ENCODE measurements at regions not wholly inside any gene's neighbourhood (a gene's known extent, or its start where the extent isn't known, plus 50 kb on each side); places are given as distances from the start of the nearest gene placed in this dataset.

GRCh38 chr12:73445658-73446324 lies 1091.8 kb upstream of the ATXN7L3B start:
- peak overlapping the region; percentile 15 for H3K9ac ChIP-seq (ENCODE audit: low read length)
- H3K27ac ChIP-seq (ENCODE audit: low read length in 2 of 2) = no peak overlapping the region
- H3K4me2 ChIP-seq (replicated peaks; ENCODE audit: low read depth, low read length, poor library complexity, severe bottlenecking) = peak overlapping the region; percentile 37
- Mint-ChIP-seq H3K27ac (no peak overlapping the region), H3K4me1 (peaks cover 8% of the 10 kb centered on the region), H3K27me3 (no peaks in the 10 kb centered on the region), H3K9me3 (ENCODE audit: insufficient read depth) (no peaks in the 10 kb centered on the region), H3K4me3 (no peak overlapping the region)
- H3K9me3 ChIP-seq (ENCODE audit: control extremely low read depth in 1 of 3, control insufficient read depth in 2 of 3, insufficient read depth in 1 of 3, low read length in 2 of 3) = no peaks in the 10 kb centered on the region
- no peaks in the 10 kb centered on the region for H3K27me3 ChIP-seq (replicated peaks in 1 of 4; ENCODE audit: control extremely low read depth in 1 of 4, control insufficient read depth in 3 of 4, insufficient read depth in 4 of 4, low read length in 3 of 4)
- H3K79me2 ChIP-seq (ENCODE audit: control insufficient read depth, insufficient read depth, low read length) = no peaks in the 10 kb centered on the region
- H2AFZ ChIP-seq (ENCODE audit: insufficient read depth, low read depth, low read length, poor library complexity, severe bottlenecking) = no peak overlapping the region
- POLR2A ChIA-PET = no interaction called here
- ATAC-seq (ENCODE audit: low read depth) (no peak), DNase-seq (peak; percentile 40)
- 0% methylated on average over 1 of the region's 2 CpGs for WGBS (ENCODE audit: insufficient coverage)
- CTCF ChIA-PET = no interaction called here
- H4K20me1 ChIP-seq (ENCODE audit: control insufficient read depth, insufficient read depth, low read length, poor library complexity, severe bottlenecking) = no peaks in the 10 kb centered on the region
- intact Hi-C loops (cut with micrococcal nuclease) = no loop called here
- H3K36me3 ChIP-seq (replicated peaks in 1 of 2; ENCODE audit: control extremely low read depth in 1 of 2, control insufficient read depth in 1 of 2, extremely low read depth in 1 of 2, insufficient read depth in 2 of 2, low read length in 1 of 2) = no peaks in the 10 kb centered on the region
- TF ChIP-seq CTCF (IDR thresholded peaks at IDR 0.05) = no peak
- TF ChIP-seq EZH2 (IDR thresholded peaks at IDR 0.05; ENCODE audit: borderline replicate concordance, insufficient read depth, low read depth, low read length, poor library complexity, severe bottlenecking) = no peak
- H3K4me1 ChIP-seq (ENCODE audit: control insufficient read depth in 2 of 2, insufficient read depth in 2 of 2, low read length in 2 of 2) = peaks cover 8 to 17% of the 10 kb centered on the region in 2 donors
- H3K4me3 ChIP-seq (ENCODE audit: control extremely low read depth in 1 of 5, extremely low read depth in 1 of 5, insufficient read depth in 1 of 5, low read depth in 2 of 5, low read length in 4 of 5) = peak overlapping the region in 1 of 5 experiments; percentile 31

- no peak overlapping the region for H2AFZ ChIP-seq (ENCODE audit: insufficient read depth, low read depth, low read length, poor library complexity, severe bottlenecking)
- no peak for TF ChIP-seq CTCF (IDR thresholded peaks at IDR 0.05)
- TF ChIP-seq EZH2 (IDR thresholded peaks at IDR 0.05; ENCODE audit: borderline replicate concordance, insufficient read depth, low read depth, low read length, poor library complexity, severe bottlenecking) = no peak
- no peak overlapping the region for H3K27ac Mint-ChIP-seq
- DNase-seq (no peak), ATAC-seq (ENCODE audit: low read depth) (no peak)
- H3K79me2 ChIP-seq (ENCODE audit: control insufficient read depth, insufficient read depth, low read length) = no peaks in the 10 kb centered on the region
- CTCF ChIA-PET = no interaction called here
- peak overlapping the region in 1 of 2 donors; percentile 23 for H3K27ac ChIP-seq (ENCODE audit: low read length in 2 of 2)
- H3K9me3 ChIP-seq (ENCODE audit: control extremely low read depth in 1 of 3, control insufficient read depth in 2 of 3, insufficient read depth in 1 of 3, low read length in 2 of 3) = no peaks in the 10 kb centered on the region
- intact Hi-C loops (cut with micrococcal nuclease) = no loop called here
- peaks cover 9 to 12% of the 10 kb centered on the region in 2 donors for H3K4me1 ChIP-seq (ENCODE audit: control insufficient read depth in 2 of 2, insufficient read depth in 2 of 2, low read length in 2 of 2)
- H3K4me1 Mint-ChIP-seq = peaks cover 2% of the 10 kb centered on the region
- no peaks in the 10 kb centered on the region for H3K36me3 ChIP-seq (replicated peaks in 1 of 2; ENCODE audit: control extremely low read depth in 1 of 2, control insufficient read depth in 1 of 2, extremely low read depth in 1 of 2, insufficient read depth in 2 of 2, low read length in 1 of 2)
- peak overlapping the region; percentile 22 for H3K4me2 ChIP-seq (replicated peaks; ENCODE audit: low read depth, low read length, poor library complexity, severe bottlenecking)
- no CpG with 5 or more reads among the region's 3 CpGs for WGBS (ENCODE audit: insufficient coverage)
- H4K20me1 ChIP-seq (ENCODE audit: control insufficient read depth, insufficient read depth, low read length, poor library complexity, severe bottlenecking) = no peaks in the 10 kb centered on the region
- no peaks in the 10 kb centered on the region for H3K27me3 Mint-ChIP-seq
- H3K4me3 ChIP-seq (ENCODE audit: control extremely low read depth in 1 of 5, extremely low read depth in 1 of 5, insufficient read depth in 1 of 5, low read depth in 2 of 5, low read length in 4 of 5) = peak overlapping the region in 1 of 5 experiments; percentile 8
- no peaks in the 10 kb centered on the region for H3K27me3 ChIP-seq (replicated peaks in 1 of 4; ENCODE audit: control extremely low read depth in 1 of 4, control insufficient read depth in 3 of 4, insufficient read depth in 4 of 4, low read length in 3 of 4)
- H3K9ac ChIP-seq (ENCODE audit: low read length) = peak overlapping the region; percentile 27
- H3K9me3 Mint-ChIP-seq (ENCODE audit: insufficient read depth) = no peaks in the 10 kb centered on the region
- POLR2A ChIA-PET = no interaction called here
- no peak overlapping the region for H3K4me3 Mint-ChIP-seq
Measured at GRCh38 chr12:73452672-73453469, 1084.8 kb upstream of the ATXN7L3B start.

Data from B cell (primary cell).